DND-41 (cell line): ENCODE measurements at regions not wholly inside any gene's neighbourhood (a gene's known extent, or its start where the extent isn't known, plus 50 kb on each side); places are given as distances from the start of the nearest gene placed in this dataset.

ENCODE experiments used
- ATAC-seq: fragments of 200-7000 bp; cut with Tn5 transposase; 3 replicates; pipeline ENCODE4 v1.9.1; 2021; ENCODE audit warnings: low read depth; ENCODE audit not compliant: insufficient read depth
- DNase-seq: peaks from one replicate; pipeline ENCODE4 v3.0.0-alpha.2; 2020
- H2AFZ ChIP-seq: 2 replicates; pipeline ENCODE4 v1.6.0; 2012; ENCODE audit warnings: low read depth, low read length
- H3K27ac ChIP-seq: 2 replicates; pipeline ENCODE4 v1.5.1; 2012; ENCODE audit warnings: low read length, inconsistent platforms
- H3K27me3 ChIP-seq: fragments of 200-600 bp; sonication (generic); 2 replicates; pipeline ENCODE4 v1.6.0; 2012; ENCODE audit warnings: low read length, mild to moderate bottlenecking, inconsistent platforms; ENCODE audit not compliant: insufficient read depth, poor library complexity
- H3K36me3 ChIP-seq: 2 replicates; pipeline ENCODE4 v1.5.1; 2012; ENCODE audit warnings: low read length, inconsistent platforms; ENCODE audit not compliant: insufficient read depth
- H3K4me1 ChIP-seq: 2 replicates; pipeline ENCODE4 v1.5.1; 2012; ENCODE audit warnings: mild to moderate bottlenecking, low read length; ENCODE audit not compliant: insufficient read depth
- H3K4me2 ChIP-seq: 2 replicates; pipeline ENCODE4 v1.6.0; 2012; ENCODE audit warnings: mild to moderate bottlenecking, moderate library complexity, low read length, inconsistent platforms; ENCODE audit not compliant: insufficient read depth
- H3K4me3 ChIP-seq, 2 experiments: fragments of 200-600 bp in 1 of 2; shearing (Covaris generic) in 1 of 2; 2 replicates each; pipeline ENCODE4 v1.5.1; 2012 to 2016; ENCODE audit warnings: inconsistent platforms in 2 of 2, low read length in 2 of 2, mild to moderate bottlenecking in 2 of 2, low read depth in 1 of 2, moderate library complexity in 1 of 2
- H3K79me2 ChIP-seq: 2 replicates; pipeline ENCODE4 v1.6.0; 2012; ENCODE audit warnings: low read length, inconsistent platforms; ENCODE audit not compliant: insufficient read depth
- H3K9ac ChIP-seq: 2 replicates; pipeline ENCODE4 v1.6.0; 2012; ENCODE audit warnings: low read depth, mild to moderate bottlenecking, inconsistent platforms, low read length, moderate library complexity
- H3K9me3 ChIP-seq: 2 replicates; pipeline ENCODE4 v1.5.1; 2012; ENCODE audit warnings: low read length, moderate library complexity, mild to moderate bottlenecking, inconsistent platforms; ENCODE audit not compliant: insufficient read depth, severe bottlenecking
- H4K20me1 ChIP-seq: 2 replicates; pipeline ENCODE4 v1.6.0; 2012; ENCODE audit warnings: low read length; ENCODE audit not compliant: insufficient read depth
- CTCF ChIP-seq: IDR thresholded peaks from 2 replicates; pipeline ENCODE4 v1.5.1; 2012; ENCODE audit warnings: borderline replicate concordance, low read length, moderate library complexity, mild to moderate bottlenecking; ENCODE audit not compliant: poor library complexity, severe bottlenecking; ENCODE audit errors: extremely low read depth
- EZH2 ChIP-seq: IDR thresholded peaks from 3 replicates; pipeline ENCODE4 v1.6.1; 2012; ENCODE audit warnings: borderline replicate concordance, low read depth, mild to moderate bottlenecking, moderate library complexity, low read length, inconsistent platforms; ENCODE audit not compliant: severe bottlenecking

- H3K9ac ChIP-seq, result no peak overlapping the region
- H3K4me2 ChIP-seq, result no peak overlapping the region
- TF ChIP-seq CTCF, result no peak
- TF ChIP-seq EZH2, result no peak
- H3K36me3 ChIP-seq, result no peaks in the 10 kb centered on the region
- ATAC-seq (no peak), DNase-seq (no peak)
- no peaks in the 10 kb centered on the region; the same call in 1 of the 2 replicates for H4K20me1 ChIP-seq
- H3K9me3 ChIP-seq, result no peaks in the 10 kb centered on the region
- peaks cover 9% of the 10 kb centered on the region for H3K27me3 ChIP-seq
- H3K79me2 ChIP-seq, result no peaks in the 10 kb centered on the region
- H3K4me3 ChIP-seq, result no peak overlapping the region
- no peak overlapping the region for H3K27ac ChIP-seq
- H2AFZ ChIP-seq, result no peak overlapping the region
- no peaks in the 10 kb centered on the region for H3K4me1 ChIP-seq
These were observed 163.2 kb upstream of the FOXF1 start for GRCh38 chr16:86347090-86347489.

GRCh38 chr16:86347916-86348555 lies 162.3 kb upstream of the FOXF1 start:
- DNase-seq, result no peak
- no peaks in the 10 kb centered on the region for H3K4me1 ChIP-seq
- H4K20me1 ChIP-seq, result no peaks in the 10 kb centered on the region; the same call in 1 of the 2 replicates
- no peak overlapping the region for H3K4me2 ChIP-seq
- H3K27ac ChIP-seq, result no peak overlapping the region
- H3K9ac ChIP-seq, result no peak overlapping the region
- no peak for TF ChIP-seq EZH2
- TF ChIP-seq CTCF, result no peak
- ATAC-seq, result no peak
- no peak overlapping the region for H3K4me3 ChIP-seq
- H3K36me3 ChIP-seq, result no peaks in the 10 kb centered on the region
- no peak overlapping the region for H2AFZ ChIP-seq
- H3K27me3 ChIP-seq, result peaks cover 9% of the 10 kb centered on the region
- H3K79me2 ChIP-seq, result no peaks in the 10 kb centered on the region
- no peaks in the 10 kb centered on the region for H3K9me3 ChIP-seq

- Histone ChIP-seq H3K79me2 (no peaks in the 10 kb centered on the region), H2AFZ (no peak overlapping the region), H3K4me1 (no peaks in the 10 kb centered on the region), H3K4me3 (no peak overlapping the region), H3K4me2 (no peak overlapping the region), H3K9ac (no peak overlapping the region), H3K9me3 (no peaks in the 10 kb centered on the region), H3K27ac (no peak overlapping the region), H3K36me3 (no peaks in the 10 kb centered on the region), H4K20me1 (no peaks in the 10 kb centered on the region; the same call in 1 of the 2 replicates), H3K27me3 (peaks cover 9% of the 10 kb centered on the region)
- no peak for ATAC-seq
- TF ChIP-seq EZH2 (no peak), CTCF (no peak)
- no peak for DNase-seq
These were observed 160.9 kb upstream of the FOXF1 start for GRCh38 chr16:86349338-86349900.
